ENCODE measurements at regions not wholly inside any gene's neighbourhood (a gene's known extent, or its start where the extent isn't known, plus 50 kb on each side); places are given as distances from the start of the nearest gene placed in this dataset.

DNA sequence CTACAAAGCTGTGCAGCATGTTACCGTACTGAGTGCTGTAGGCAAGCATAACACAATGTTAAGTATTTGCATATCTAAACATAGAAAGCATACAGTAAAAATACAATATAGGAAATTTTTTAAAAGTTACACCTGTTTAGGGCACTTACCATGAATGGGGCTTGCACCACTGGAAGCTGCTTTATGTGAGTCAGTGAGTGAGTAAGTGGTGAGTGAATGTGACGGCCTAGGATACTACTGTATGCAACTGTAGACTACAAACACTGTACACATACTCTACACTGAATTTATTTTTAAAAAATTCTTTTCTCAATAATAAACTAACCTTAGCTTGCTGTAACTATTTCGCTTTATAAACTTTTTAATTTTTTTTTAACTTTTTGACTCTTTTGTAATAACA, 82.1 kb upstream of the FSCB start:
- no peak for TF ChIP-seq CTCF (IDR thresholded peaks at IDR 0.05; ENCODE audit: insufficient read depth, low read depth, low read length)
- no peak overlapping the region for H3K4me3 ChIP-seq (ENCODE audit: low read depth, low read length)
- no peak for DNase-seq (ENCODE audit: low read depth)

- no peak overlapping the region for H3K4me3 ChIP-seq (ENCODE audit: low read depth, low read length)
- TF ChIP-seq CTCF (IDR thresholded peaks at IDR 0.05; ENCODE audit: insufficient read depth, low read depth, low read length) = no peak
Observed at GRCh38 chr14:44586910-44587309, 79.8 kb upstream of the FSCB start.

GRCh38 chr14:44576356-44576755, 69.3 kb upstream of the FSCB start:
- TF ChIP-seq CTCF (IDR thresholded peaks at IDR 0.05; ENCODE audit: insufficient read depth, low read depth, low read length) = no peak
- no peak for DNase-seq (ENCODE audit: low read depth)
- no peak overlapping the region for H3K4me3 ChIP-seq (ENCODE audit: low read depth, low read length)

More at GRCh38 chr14:44586910-44587309, 79.8 kb upstream of the FSCB start:
- DNase-seq (ENCODE audit: low read depth) = no peak

- no peak for DNase-seq (ENCODE audit: low read depth)
- H3K4me3 ChIP-seq (ENCODE audit: low read depth, low read length) = no peak overlapping the region
- TF ChIP-seq CTCF (IDR thresholded peaks at IDR 0.05; ENCODE audit: insufficient read depth, low read depth, low read length) = no peak
Observed at GRCh38 chr14:44567997-44568396, 60.9 kb upstream of the FSCB start.

GRCh38 chr14:44565968-44566367, 58.9 kb upstream of the FSCB start:
- no peak for TF ChIP-seq CTCF (IDR thresholded peaks at IDR 0.05; ENCODE audit: insufficient read depth, low read depth, low read length)
- no peak overlapping the region for H3K4me3 ChIP-seq (ENCODE audit: low read depth, low read length)
- no peak for DNase-seq (ENCODE audit: low read depth)

- no peak for TF ChIP-seq CTCF (IDR thresholded peaks at IDR 0.05; ENCODE audit: insufficient read depth, low read depth, low read length)
- H3K4me3 ChIP-seq (ENCODE audit: low read depth, low read length) = no peak overlapping the region
- DNase-seq (ENCODE audit: low read depth) = no peak
Observed at GRCh38 chr14:44564908-44565307, 57.8 kb upstream of the FSCB start.
